ENCODE measurements at regions not wholly inside any gene's neighbourhood (a gene's known extent, or its start where the extent isn't known, plus 50 kb on each side); places are given as distances from the start of the nearest gene placed in this dataset.
A peak's percentile ranks its signal among the peaks of the same experiment; 100 is the strongest.

DNA sequence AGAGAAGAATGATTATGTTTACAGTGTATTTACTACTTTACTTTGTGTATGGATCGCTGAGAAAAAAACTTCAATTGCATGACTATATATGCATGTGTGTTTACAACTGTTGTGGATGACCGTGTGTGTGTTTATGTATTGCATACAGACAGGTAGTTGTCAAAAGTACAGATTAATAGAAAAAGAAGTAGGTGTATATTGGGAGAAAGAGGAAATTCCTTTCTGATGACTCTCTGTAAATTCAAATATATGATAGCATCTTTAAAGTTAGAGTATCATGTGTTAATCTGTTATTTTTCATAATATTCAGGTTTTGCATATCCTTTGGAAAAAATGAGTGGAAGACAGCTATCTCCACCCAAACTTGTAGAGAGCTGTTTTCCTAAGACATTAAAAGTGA lies 160.4 kb upstream of the AGR3 start:
- Histone ChIP-seq H3K4me3 (no peak overlapping the region), H3K27ac (peak overlapping the region; percentile 11 to 63; a peak in 3 of 6 replicates), H3K4me1 (peaks cover 26% of the 10 kb centered on the region), H3K4me2 (peak overlapping the region; percentile 62), H3K9me3 (no peaks in the 10 kb centered on the region)
- FAIRE-seq (peak; percentile 54), ATAC-seq (no peak), DNase-seq (ENCODE audit: low read depth in 1 of 2, low spot score in 1 of 2) (no peak)
- POLR2A ChIA-PET, result no interaction called here
- CTCF ChIA-PET, result no interaction called here
- WGBS (ENCODE audit: missing lambda C conversion rate), result 51% methylated on average over 2 of the region's 2 CpGs
- TF ChIP-seq NR3C1 (IDR thresholded peaks at IDR 0.05) (no peak), GATA3 (IDR thresholded peaks at IDR 0.05; ENCODE audit: borderline replicate concordance) (peak; percentile 10; the same call in 1 of the 2 replicates)

GRCh38 chr7:17043012-17043877 lies 161.5 kb upstream of the AGR3 start:
- WGBS (ENCODE audit: missing lambda C conversion rate), result 72% methylated on average over 3 of the region's 3 CpGs
- peak overlapping the region; percentile 43 to 63 for H3K27ac ChIP-seq
- POLR2A ChIA-PET, result no interaction called here
- peak; percentile 99 for FAIRE-seq
- DNase-seq (ENCODE audit: low read depth in 1 of 2, low spot score in 1 of 2), result peak in 1 of 2 experiments; percentile 58
- CTCF ChIA-PET, result interaction anchor here (0.6 kb wide), 1 partner anchor 1043 kb away, joined by 3 read pairs; no protein-coding TSS in a partner anchor
- TF ChIP-seq CBX8 (IDR thresholded peaks at IDR 0.05), result no peak
- TF ChIP-seq RAD21 (conservative IDR thresholded peaks at IDR 0.05 in 1 of 2, IDR thresholded peaks at IDR 0.05 in 1 of 2), result no peak
- TF ChIP-seq SREBF2 (IDR thresholded peaks at IDR 0.05), result no peak
- TF ChIP-seq ESRRA (IDR thresholded peaks at IDR 0.05; ENCODE audit: borderline replicate concordance, low read length), result no peak
- no peak for TF ChIP-seq ATOH8 (CRISPR knock-in tag; IDR thresholded peaks at IDR 0.05; ENCODE audit: low read depth)
- TF ChIP-seq HOXA7 (CRISPR knock-in tag; IDR thresholded peaks at IDR 0.05), result no peak
- TF ChIP-seq MAFK (IDR thresholded peaks at IDR 0.05; ENCODE audit: partially characterized antibody), result peak; percentile 64
- no peak for TF ChIP-seq BCL3 (IDR thresholded peaks at IDR 0.05)
- no peak for TF ChIP-seq ELK1 (IDR thresholded peaks at IDR 0.05; ENCODE audit: low read depth, low read length)
- TF ChIP-seq GATA3 (IDR thresholded peaks at IDR 0.05; ENCODE audit: borderline replicate concordance), result no peak
- no peak for TF ChIP-seq MAZ (IDR thresholded peaks at IDR 0.05; ENCODE audit: borderline replicate concordance, low read depth, low read length)
- TF ChIP-seq, protein P1, sequence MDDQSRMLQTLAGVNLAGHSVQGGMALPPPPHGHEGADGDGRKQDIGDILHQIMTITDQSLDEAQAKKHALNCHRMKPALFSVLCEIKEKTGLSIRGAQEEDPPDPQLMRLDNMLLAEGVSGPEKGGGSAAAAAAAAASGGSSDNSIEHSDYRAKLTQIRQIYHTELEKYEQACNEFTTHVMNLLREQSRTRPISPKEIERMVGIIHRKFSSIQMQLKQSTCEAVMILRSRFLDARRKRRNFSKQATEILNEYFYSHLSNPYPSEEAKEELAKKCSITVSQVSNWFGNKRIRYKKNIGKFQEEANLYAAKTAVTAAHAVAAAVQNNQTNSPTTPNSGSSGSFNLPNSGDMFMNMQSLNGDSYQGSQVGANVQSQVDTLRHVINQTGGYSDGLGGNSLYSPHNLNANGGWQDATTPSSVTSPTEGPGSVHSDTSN (IDR thresholded peaks at IDR 0.05), result no peak
- TF ChIP-seq PHF8 (IDR thresholded peaks at IDR 0.05; ENCODE audit: borderline replicate concordance, low read depth), result no peak
- TF ChIP-seq NFE2L2 (conservative IDR thresholded peaks at IDR 0.05; ENCODE audit: low read length), result peak; percentile 66
- TF ChIP-seq FOSL2 (IDR thresholded peaks at IDR 0.05), result no peak
- TF ChIP-seq FOSL2 (CRISPR knock-in tag; IDR thresholded peaks at IDR 0.05), result 0 out of 2 replicates have a peak, but pooled peaks have one; percentile 14
- no peak for TF ChIP-seq JUNB (IDR thresholded peaks at IDR 0.05)
- no peak for TF ChIP-seq FOSB (CRISPR knock-in tag; IDR thresholded peaks at IDR 0.05)
- TF ChIP-seq CHD2 (IDR thresholded peaks at IDR 0.05; ENCODE audit: low read length, partially characterized antibody), result no peak
- TF ChIP-seq BHLHE40 (IDR thresholded peaks at IDR 0.05; ENCODE audit: low read depth, low read length), result no peak
- TF ChIP-seq CHD4 (IDR thresholded peaks at IDR 0.05; ENCODE audit: borderline replicate concordance), result no peak
- TF ChIP-seq POLR2A (IDR thresholded peaks at IDR 0.05; ENCODE audit: low read length), result no peak
- no peak for TF ChIP-seq FOXS1 (CRISPR knock-in tag; IDR thresholded peaks at IDR 0.05)
- no peak for TF ChIP-seq RNF2 (IDR thresholded peaks at IDR 0.05; ENCODE audit: borderline replicate concordance, low read depth)
- H3K4me1 ChIP-seq, result peaks cover 26% of the 10 kb centered on the region
- no peaks in the 10 kb centered on the region for H3K9me3 ChIP-seq
- peak overlapping the region; percentile 62 for H3K4me2 ChIP-seq
- ATAC-seq, result peak; percentile 39 to 73; a peak in 3 of 6 replicates
- no peak overlapping the region for H3K4me3 ChIP-seq
